ENCODE measurements at regions not wholly inside any gene's neighbourhood (a gene's known extent, or its start where the extent isn't known, plus 50 kb on each side); places are given as distances from the start of the nearest gene placed in this dataset.

DNA sequence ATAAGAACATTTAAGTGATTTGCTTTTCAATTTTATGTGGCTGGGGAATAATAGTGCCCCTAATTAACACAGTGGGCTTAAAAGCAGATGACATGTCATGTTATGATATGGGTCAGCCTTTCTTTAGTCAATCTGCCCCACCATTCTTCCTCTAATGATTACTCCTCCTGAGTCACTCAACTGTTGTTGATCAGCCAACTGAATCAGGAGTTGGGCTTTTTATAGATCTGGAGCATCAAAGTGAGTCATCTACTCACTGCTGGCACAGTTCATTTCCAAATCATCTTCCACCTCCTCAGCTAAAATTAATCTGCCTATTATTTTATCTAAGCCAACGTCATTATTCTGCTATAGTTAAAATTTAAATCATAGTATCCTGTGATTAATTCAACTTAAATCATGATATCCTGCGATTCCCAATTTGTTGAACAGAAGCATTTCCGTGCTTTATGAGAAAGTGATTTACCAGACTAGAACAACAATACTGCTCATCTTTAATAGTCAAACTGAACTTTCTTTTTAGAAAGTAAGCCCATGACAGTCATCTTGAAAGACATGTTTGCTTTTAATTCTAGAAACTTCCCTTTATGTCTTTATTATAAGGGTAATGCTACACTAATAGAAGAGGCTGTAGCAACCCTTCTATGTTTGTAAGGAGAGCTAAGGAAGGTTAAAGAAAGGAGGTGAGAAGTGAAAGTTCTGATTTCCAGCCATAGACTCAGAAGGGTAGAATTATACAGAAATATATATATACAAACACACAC is 551.4 kb downstream of the TBC1D4 start:
- no peak for DNase-seq

DNA sequence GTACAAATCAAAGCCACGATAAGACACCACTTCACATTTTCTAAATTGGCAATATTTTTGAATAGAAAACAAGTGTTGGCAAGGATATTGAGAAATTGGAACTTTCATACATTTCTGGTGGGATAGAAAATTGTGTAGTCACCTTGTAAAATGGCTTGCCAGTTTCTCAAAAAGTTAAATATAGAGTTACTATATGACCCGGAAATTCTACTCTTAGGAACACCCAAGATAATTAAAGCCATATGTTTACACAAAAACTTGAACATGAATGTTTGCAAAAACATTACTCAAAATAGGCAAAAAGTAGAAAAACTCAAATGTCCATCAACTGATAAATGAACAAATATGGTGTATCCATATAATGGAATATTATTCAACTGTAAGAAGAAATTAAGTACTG is 552.5 kb downstream of the TBC1D4 start:
- DNase-seq = no peak

DNA sequence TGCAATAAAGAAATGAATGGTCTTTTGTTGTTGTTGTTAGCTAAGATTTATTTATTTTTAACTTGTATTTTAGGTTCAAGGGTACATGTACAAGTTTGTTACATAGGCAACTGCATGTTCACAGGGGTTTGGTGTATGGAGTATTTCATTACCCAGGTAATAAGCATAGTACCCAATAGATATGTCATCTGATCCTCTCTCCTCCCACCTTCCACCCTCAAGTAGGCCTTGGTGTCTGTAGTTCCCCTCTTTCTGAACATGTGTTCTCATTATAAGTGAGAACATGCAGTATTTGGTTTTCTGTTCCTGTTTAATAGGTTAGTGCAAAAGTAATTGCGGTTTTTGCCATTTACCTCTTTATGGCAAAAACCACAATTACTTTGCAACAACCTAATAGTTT is 554.1 kb downstream of the TBC1D4 start:
- no peak for DNase-seq

DNA sequence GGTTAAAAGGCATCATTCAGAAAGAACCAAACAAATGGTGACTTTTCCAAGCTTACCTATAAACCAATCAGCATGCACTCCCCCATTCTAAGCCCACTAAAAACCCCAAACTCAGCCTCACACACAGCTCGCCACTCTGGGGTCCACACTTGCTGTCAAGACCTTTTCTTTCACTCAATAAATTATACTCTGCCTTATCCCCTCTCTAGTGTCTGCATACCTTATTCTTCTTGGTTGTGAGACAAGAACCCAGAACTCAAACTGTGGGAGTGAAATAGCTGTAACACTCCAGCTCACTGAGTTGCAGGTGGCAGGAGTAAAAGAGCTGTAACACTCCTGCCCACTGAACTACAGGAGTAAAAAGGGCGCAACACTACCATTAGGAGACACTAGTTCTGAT is 559.0 kb downstream of the TBC1D4 start:
- DNase-seq = no peak

DNA sequence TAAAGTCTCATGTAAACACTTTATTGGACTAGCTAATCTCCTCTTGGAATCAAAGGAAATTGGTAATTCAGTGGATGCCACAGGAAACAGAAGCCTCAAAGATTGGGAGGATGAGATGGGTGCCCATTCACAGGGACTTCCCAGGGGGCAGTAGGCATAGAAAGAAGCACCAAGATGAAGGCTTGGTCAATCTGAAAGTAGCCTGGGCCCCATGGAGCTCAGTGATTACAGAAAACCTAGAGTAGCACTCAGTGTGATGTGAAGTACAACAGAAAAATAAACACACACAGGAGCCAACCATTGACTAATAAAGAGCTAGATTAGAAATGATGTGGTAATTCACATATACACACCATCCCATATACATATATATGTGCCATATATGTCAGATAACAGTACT is 560.6 kb downstream of the TBC1D4 start:
- no peak for DNase-seq

DNA sequence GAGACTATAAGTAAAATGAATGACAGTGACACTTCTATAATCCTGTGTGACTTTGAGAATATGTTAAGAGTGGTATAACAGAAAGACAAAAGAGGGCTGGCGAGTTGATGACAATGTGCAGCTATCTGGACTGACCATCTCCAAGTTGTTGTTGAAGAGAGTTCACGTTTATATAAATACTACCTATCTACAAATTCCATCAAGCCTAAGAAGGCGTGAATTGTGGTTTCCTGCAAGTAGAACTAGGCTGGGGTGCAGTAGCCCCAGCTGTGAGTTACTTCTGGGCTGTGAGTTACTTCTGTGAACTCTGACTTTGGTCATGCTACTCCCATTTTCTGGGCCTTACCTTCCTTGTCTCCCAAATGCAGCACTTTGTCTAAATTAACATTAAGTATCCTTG is 561.0 kb downstream of the TBC1D4 start:
- no peak for DNase-seq

DNA sequence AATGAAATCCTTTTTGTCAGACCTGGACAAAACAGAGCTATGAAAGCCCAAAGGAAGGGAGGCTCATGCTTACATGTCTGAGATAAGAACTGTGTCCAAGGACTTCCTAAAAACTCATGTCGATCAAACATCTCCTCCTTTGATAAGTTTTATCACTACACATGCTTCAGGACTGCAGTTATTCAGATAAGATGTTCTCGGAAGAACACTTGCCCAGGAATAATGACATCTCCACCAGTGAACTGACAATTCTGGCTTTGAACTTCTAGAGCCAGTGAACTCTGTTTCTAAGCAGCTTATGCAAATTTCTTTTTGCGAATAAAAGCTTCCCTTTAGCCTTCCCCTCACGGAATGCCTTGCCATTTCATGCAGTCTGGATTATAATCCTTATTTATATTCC is 561.6 kb downstream of the TBC1D4 start:
- DNase-seq = no peak

DNA sequence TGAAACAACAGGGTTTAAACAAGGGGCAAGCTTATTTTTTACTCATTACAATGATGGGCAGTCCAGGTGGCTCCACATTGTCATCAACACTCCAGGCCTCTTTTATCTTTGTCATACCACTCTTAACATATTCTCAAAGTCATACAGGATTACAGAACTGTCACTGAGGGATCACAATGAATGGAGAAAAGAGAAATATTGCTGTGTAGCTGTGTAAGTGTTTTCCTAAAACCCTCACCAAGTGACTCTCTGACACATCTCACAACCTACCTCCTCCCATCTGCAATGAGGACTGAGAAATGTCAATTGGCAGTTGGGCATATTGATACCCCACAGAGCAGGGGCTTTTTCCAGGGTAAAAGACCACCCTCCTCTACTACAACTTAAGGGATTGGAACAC is 562.1 kb downstream of the TBC1D4 start:
- DNase-seq = no peak

DNA sequence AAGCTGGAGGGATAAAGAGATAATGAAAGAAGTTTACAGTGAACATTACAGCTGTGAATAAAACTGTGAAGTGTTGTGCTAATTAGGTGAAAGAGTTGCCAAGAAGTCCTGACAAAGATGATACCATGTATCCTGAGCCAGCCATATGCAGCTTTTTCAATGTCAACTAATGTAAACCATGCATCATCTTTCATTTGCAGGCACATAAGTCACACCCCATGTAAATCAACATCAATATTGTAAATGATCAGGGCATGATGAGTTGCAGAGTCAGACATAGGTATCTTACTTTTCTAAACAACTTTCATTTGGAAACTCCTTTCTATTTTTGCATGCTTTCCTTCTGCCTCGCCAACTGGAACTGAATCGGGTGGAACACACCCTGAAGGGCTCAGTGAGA is 569.1 kb downstream of the TBC1D4 start:
- no peak for DNase-seq

DNA sequence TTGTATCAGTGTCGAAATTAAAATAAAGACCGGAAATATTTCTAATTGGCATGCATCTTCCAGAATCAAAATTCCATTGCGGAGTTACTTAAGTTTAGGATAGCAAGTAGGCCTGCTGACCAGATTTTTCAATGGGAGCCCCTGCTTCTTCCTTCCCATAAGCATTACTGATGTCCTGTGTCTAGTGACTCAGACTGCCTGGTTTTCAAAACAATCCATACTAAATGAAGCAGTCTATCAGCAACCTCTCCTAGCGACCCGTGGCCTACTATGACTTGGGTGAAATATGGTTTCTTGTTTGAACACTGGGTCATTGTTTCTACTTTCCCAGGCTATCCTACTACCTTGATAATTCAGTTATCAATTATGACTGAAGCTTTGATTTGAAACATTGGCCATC is 571.6 kb downstream of the TBC1D4 start:
- no peak for DNase-seq

DNA sequence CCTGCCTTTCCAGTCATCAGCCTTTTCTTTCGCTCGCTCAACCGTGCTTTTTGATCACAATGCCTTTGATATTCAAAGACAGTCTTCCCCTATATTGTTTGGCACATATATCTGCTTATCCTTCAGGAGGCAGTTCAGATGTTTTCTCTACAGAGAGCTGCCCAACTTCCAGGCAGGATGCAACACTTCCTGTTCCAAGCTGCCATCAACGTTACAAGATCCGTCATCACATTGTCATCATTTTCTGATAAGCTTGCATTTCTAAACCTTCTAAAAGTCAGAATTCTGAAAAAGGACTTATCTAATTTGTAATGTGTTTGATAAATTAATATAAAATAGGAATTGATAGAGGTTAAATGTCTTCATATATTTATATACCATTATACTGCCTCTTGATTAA is 574.2 kb downstream of the TBC1D4 start:
- no peak for DNase-seq

DNA sequence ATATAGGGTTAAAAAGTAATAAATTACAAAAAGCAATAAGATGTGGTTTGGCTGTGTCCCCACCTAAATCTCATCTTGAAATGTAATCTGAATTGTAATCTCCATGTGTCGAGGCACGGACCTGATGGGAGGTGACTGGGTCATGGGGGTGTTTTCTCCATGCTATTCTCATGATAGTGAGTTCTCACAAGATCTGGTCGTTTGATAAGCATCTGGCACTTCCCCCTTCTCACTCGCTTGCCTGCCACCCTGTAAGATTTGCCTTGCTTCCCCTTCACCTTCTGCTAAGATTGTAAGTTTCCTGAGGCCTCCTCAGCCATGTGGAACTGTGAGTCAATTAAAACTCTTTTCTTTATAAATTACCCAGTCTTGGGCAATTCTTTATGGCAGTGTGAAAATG is 577.4 kb downstream of the TBC1D4 start:
- DNase-seq = no peak

DNA sequence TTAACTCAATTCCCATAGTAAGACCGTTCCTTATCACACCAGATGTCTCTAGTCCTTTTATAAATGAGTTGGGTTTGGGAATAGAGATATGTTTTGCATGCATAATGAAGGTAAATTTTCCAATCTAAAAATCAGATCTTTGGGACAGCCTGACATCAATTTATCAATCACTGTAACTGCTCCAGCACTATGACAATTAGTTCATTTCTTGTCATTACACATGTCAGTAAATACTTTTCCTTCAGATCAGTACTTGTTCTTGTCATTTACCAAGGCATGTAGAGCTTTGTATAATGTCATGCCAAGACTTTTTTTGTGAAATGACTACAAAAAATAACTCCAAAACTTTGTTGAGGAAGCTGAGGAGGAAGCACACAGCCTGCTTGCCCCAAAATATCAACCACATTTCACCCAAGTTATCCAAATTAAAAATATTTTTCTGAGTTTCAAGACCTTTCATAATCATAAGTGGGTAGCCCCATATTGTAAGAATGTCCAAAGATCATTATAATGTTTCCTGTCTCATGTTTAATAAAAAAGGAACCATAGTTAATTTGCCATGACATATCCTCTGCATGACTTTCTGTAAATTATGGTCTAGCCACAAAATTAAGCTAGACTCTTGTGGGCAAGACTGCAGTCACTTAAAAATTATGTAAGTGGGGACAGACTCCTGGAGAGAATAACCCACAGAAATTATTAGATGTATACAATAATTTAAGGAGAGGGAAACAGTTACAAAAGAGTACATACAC is 586.8 kb downstream of the TBC1D4 start:
- DNase-seq = no peak

DNA sequence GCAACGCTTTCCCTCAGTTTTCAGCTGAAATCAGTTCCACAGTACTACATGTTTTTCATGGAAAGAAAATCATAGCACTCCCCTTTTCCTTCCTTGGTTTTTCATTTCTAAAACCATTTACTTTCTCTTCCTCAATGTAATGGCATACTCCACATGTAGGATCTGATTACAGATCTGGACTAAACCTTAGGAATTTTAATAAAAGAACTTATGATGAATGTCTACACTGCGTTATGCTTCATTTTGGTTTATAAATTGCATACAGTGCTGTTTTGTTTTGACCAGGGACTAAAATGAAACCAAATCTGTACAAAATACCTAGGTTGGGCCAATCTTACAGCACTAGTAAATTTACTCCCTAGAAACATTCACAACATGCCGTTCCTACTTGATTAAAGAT is 589.9 kb downstream of the TBC1D4 start:
- no peak for DNase-seq

DNA sequence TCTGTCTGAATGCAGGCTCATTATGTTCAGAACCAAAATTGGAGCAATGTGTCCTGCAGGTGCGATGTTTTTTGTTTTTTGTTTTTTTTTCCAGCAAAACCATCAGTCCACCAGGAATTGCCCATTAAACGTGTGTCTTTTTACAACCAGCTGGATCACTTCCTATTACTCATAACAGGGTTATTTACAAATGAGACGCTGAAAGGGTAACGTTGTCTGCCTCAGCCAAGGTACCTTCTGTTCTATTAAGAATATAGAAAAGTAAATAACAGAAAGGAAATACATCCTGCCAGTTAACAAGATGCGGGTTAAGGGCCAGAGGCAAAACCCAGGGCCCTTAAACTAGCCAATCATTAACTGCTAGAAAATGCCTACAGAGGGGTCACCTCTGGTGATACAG is 590.4 kb downstream of the TBC1D4 start:
- DNase-seq = no peak

DNA sequence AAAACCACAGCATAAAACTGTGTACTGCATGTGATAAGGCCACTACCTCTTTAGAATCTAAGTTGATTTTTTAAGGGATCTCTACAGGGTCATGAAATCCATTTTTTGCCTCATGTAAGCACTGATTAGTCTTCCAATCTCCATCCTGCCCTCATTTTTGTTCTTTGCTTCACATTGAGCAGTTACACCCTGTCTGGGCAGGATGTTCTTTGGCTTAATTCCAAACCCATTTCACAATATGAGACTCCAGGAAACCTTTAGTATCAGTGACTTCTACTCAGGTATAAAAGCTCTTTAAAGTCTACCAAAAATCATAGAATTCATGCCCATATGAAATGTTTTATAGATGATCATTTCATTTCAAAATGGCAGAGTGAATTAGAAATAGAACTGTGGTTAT is 592.6 kb downstream of the TBC1D4 start:
- DNase-seq = no peak

DNA sequence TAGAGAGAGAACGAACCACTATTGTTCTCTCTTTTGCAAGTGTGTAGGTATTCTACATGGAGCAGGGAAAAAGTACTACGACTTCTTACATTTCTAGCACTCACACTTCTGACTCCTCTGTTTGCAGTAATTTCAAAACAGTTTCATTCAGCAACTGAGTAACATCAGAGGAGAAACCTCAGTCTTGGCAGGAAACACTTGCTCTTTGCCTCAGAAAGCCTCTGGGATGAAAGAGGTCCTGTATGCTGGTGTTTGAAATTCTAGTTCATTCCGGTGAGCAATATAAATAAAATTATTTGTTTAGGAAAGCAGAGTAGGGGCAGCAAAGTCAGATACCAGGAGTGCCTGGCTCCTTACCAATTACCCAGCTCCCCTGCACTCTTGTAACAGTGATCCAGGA is 595.5 kb downstream of the TBC1D4 start:
- no peak for DNase-seq

DNA sequence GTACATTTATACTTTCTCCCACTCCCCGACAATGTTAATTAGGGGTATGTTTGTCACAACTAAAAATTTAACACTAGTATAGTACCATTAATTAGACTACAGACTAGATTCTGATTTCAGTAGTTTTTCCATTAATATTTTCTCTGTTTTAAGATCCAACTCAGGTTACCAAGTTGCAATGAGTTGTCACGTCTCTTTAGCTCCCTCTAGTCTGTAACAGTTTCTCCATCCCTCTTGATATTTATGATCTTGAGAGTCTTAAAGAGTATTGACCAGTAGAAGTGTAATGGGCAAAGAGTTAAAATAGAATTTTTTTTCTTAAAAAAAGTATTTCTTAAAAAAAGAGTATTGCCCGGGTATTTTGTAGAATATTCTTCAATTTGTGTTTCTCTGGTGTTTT is 598.1 kb downstream of the TBC1D4 start:
- DNase-seq = no peak

DNA sequence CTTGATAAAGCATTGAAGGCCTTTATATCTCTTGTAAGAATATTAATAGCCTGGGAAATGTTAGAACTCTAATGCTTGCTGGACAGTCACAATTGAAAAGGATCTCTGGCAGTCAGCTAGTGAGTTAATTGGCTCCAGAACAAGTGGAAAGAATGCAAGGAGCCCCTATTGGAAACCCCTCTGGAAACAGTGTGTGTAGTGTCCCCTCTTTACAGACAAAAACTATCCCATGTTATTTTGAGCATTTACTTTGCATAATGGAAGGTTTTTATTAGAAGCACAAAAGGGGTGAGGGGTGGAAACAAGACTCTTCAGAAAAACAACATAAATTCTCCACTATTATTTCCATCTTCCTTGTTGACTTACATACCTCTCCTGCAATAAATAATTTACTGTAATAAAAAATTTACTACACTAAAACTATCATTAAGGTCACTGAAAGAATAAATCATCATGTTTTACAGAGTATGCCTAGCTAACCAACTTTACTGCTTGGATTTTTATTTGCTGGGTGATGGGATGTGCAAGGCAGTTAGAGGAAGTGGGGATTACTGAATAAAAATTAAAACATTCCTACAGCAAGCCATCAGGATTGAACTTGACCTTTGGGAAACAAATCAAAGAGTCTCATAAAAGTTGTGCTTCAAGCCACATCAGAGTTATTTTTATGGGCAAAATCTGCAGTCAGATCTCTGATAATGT is 610.4 kb downstream of the TBC1D4 start:
- DNase-seq = no peak

DNA sequence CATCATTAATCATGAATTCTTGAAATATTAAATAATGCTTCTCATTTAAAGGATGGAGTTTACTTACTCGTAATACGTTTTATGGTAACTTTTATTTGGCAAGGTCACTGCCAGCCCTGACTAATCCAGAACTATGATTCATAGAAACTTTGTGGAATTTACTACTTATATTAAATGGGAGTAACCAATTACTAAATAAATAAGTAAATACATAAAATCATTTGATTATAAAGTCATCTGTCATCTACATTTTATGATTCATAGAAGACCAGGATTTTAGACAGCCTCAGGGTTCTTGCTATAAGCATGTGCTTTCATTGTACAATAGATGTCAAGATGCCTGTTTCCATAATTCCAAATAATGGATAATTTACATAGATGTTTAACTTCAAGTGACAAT is 611.1 kb downstream of the TBC1D4 start:
- no peak for DNase-seq

DNA sequence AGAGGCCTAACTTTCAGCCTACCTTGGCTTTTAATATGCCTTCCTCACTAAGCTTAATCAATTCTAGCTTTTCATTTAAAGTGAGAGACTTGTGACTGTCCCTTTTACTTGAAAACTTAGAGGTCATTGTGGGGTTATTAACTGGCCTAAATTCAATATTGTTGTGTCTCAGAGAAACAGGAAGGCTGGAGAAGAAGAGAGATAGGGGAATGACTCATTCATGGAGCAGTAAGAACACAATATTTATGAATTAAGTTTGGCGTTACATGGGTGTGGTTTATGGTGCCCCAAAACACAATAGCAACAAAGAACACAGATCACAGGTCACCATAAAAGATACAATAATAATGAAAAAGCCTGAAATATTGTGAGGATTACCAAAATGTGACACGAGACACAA is 612.1 kb downstream of the TBC1D4 start:
- DNase-seq = no peak

DNA sequence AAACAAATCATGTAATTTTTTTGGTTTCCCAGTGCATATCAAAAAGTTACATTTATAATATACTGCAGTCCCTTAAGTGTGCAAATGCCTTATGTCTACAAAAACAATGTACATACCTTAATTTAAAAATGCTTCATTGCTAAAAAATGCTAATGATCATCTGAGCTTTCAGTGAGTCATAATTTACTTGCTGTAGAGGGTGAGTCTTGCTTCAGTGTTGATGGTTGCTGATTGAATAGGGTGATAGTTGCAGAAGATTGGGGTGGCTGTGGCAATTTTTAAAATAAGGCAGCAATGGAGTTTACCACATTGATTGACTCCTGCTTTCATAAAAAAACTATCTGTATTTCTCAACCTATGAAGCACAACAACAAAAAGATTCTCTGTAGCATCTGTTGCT is 613.9 kb downstream of the TBC1D4 start:
- DNase-seq = no peak

DNA sequence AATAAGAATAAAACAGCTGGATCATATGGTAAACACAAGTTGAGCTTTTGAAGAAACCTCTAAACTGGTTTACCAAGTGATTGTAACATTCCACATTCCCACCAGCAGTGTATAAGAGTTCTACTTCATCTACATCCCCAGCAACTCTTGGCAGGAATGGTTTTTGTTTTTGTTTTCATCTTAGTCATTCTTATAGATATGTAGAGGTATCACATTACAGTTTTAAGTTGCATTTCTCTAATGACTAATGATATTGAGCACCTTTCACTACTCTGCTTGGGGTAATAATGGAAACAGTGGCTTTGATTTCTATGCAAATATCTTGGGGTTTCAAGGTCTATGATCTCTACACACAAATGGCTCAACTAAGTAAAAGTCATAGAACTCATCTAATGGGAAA is 614.5 kb downstream of the TBC1D4 start:
- DNase-seq = no peak

DNA sequence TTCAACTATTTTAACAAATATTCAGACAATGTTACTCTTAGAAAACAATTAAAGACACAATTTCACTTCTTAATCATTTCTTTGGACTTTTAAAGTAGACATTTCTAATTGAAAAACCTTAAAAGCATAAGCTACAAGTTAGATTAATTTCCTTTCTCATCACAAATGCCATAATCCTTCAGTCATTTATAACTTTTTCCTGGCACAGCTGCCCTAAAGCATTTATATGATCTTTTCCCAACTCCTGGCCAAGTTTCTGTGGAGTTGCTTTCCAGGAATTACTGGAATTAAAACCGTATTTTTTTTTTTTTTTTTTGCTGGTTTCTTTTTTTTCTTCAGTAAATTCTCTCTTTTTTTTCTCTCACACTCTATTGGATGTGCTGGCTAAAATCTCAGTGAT is 615.9 kb downstream of the TBC1D4 start:
- no peak for DNase-seq
